NOMO-1 treated with dmso at 0.1 percent for 144 hours (cell line): ENCODE measurements at regions not wholly inside any gene's neighbourhood (a gene's known extent, or its start where the extent isn't known, plus 50 kb on each side); places are given as distances from the start of the nearest gene placed in this dataset.

Source experiments
- DNase-seq: peaks from one replicate; lab custom pipeline; 2025; ENCODE audit not compliant: unreplicated experiment; lab: John Stamatoyannopoulos, UW

DNA sequence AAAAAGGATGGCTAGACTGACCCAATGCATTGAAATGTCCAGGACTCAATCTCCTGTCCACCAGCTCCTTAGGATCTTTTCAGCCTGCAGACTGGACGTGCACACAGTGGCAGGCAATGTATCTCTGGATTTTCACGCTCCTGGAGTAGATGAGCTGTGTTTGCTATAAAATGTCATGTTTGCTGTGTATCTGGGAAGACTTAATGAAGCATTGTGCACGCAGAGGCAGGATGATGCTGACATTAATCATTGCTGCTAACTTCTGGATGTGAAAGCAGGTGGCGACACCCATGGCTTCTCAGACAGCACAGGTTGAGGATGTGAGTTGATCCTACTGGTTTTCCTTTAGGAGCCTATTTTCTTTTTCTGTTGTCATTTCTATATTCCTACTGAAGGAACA, 133.1 kb upstream of the PCSK2 start:
- no peak for DNase-seq

- DNase-seq: no peak
Observed at GRCh38 chr20:17097603-17098002, 129.2 kb upstream of the PCSK2 start.

GRCh38 chr20:17100506-17100905, 126.3 kb upstream of the PCSK2 start:
- no peak for DNase-seq

- no peak for DNase-seq
Observed at GRCh38 chr20:17107127-17107526, 119.7 kb upstream of the PCSK2 start.

DNA sequence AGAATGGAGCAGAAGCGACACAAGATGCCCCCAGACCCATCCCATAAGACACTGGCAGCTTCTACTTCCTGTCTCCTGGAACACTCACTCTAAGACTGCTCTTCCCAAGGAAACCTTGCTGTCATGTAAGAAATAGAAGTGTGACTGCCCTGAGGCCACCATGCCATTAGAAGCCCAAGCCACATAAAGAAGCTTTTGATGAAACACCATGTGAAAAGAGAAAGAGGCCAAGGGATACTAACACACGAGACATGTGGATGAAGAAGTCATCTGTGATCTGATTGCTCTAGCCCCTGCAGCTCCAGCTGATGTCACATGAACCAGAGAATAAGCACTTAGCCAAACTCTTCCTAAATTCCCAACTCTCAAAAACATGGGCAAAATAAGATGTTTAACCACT, 117.9 kb upstream of the PCSK2 start:
- no peak for DNase-seq

- DNase-seq: no peak
Observed at GRCh38 chr20:17109307-17109706, 117.5 kb upstream of the PCSK2 start.

DNA sequence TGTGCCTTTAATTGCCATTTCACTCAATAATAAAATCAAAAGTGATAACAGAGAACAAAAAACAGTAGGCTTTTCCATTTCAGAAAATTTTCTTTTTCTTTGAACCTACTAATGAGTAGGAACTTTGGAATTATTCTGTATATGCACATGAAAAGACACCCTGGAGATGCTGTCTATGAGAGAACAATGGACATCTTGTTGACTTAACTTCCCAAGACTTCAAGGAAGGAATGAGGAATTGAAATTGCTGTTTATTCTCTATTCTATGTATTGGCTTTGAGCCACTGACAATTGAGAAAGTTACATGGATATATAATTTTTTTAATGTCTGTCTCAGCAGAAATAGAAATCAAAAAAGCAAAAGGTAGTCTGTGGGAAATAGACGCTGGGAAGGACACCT, 98.6 kb upstream of the PCSK2 start:
- no peak for DNase-seq

DNA sequence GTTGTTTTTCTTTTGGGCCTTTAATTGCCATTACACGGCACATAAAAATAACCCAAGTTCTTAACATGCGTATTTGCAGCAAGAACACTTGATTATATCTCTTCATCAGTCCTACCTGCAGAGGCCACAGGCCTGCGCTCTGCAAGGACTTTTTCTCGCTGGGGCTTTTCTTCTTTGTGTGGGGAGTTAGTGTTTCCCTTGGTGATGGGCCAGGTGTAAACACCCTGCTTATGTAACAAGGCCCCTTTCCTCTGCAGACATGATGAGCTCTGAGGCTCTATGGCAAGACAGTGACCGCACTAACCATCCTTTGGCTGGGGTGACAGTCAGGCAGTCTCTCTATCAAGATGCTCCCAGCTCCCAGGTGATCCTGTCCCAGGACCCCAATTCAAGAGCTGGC, 97.8 kb upstream of the PCSK2 start:
- DNase-seq: no peak

- DNase-seq: no peak
Observed at GRCh38 chr20:17137692-17138091, 89.1 kb upstream of the PCSK2 start.

- DNase-seq: no peak
Observed at GRCh38 chr20:17138237-17138636, 88.6 kb upstream of the PCSK2 start.

GRCh38 chr20:17140894-17141293, 85.9 kb upstream of the PCSK2 start:
- DNase-seq: no peak

- no peak for DNase-seq
Observed at GRCh38 chr20:17141568-17141967, 85.3 kb upstream of the PCSK2 start.

DNA sequence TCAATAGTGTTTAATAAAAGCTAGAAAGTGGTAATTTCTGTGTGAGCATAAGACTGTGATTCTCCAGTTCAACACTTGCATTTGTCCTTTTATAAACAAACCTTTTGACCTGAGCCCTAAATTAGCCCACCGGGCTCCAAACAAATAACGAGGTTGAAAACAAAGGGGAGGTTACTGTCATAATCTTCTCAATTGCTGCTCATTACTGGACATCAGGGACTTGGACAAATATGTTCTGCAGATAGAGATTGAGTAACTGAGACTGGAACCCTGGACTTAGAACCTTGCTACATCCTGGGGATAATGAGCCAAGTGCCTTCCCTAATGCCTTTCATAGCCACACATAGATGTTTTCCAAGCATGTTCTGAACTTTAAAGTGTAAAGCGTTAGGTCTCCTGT, 84.2 kb upstream of the PCSK2 start:
- DNase-seq: no peak

- DNase-seq: no peak
Observed at GRCh38 chr20:17150858-17151257, 76.0 kb upstream of the PCSK2 start.

DNA sequence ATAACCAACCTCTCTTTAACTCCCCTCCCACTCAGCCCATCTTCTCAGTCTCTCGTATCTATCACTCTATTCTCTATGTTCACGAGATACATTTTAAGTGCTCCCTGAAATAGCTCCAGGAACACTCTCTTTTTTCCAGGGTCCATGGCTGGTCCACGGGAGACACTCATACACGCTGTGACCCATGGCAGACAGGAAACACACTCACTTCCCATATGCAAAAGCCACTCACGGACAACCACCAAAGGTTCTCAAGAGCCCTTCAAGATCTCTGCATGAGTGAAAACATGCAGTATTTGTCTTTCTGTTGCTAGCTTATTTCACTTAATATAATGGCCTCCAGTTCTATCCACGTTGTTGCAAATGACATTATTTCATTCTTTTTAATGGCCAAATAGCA, 71.4 kb upstream of the PCSK2 start:
- DNase-seq: no peak

GRCh38 chr20:17158701-17159100, 68.1 kb upstream of the PCSK2 start:
- DNase-seq: no peak

DNA sequence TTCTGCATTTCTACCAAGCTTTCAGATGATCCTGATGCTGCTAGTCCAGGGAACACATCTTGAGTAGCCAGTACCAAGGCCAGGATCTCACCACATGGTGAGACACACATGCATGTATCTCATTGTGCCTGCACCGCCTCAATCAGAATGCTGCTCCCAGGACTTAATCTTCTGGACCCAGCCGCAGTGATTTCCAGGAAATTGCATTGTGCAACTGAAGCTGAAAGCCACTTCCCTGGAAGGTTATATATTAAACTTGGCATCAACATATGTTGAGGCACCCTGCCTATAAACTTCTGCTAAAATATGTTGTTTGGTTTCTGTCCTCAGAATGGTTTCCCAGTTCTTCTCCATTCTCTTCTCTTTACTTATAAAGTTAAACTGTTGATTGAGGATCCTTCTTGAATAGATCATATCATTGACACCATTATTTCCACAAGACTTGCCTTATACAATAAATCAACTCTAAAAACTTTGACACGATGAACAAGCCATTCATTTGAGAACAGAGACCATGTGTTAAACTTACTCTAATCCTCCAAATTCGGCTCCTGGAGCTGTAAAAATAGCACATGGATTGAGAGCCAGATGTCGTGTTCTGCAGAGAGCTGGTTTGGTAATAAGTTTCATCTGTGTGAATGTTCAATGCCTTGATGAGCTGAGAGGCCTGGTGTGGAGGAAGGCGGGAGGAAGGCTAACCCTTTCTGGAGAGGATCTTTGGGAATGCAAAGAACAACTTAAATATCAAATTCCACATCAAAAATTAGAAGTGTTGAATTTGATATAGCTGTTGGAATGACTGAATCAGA, 65.0 kb upstream of the PCSK2 start:
- DNase-seq: no peak

GRCh38 chr20:17168026-17168612, 58.7 kb upstream of the PCSK2 start:
- DNase-seq: no peak

GRCh38 chr20:17169585-17170136, 57.2 kb upstream of the PCSK2 start:
- no peak for DNase-seq

- DNase-seq: no peak
Observed at GRCh38 chr20:17171746-17172280, 55.0 kb upstream of the PCSK2 start.

- no peak for DNase-seq
Observed at GRCh38 chr20:17172836-17173516, 53.9 kb upstream of the PCSK2 start.
